ENCODE measurements at regions not wholly inside any gene's neighbourhood (a gene's known extent, or its start where the extent isn't known, plus 50 kb on each side); places are given as distances from the start of the nearest gene placed in this dataset.

DNA sequence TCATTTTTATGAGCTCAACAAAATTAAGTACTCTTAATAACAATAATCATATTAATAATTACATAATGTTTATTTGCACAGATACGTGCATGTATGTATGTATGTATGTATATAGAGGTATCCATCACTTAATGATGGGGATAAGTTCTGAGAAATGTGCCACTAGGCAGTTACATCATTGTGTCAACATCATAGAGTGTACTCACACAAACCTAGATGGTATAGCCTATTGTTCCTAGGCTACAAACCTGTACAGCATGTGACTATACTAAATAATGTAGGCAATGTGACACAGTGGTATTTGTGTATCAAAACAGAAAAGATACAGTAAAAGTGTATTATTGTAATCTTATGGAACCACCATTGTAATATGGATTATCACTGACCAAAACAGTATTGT lies 874.7 kb upstream of the GBE1 start:
- no peak overlapping the region for H3K27ac ChIP-seq (replicated peaks)
- H3K4me3 ChIP-seq (replicated peaks; ENCODE audit: insufficient read depth, low read length) = no peak overlapping the region
- TF ChIP-seq GABPA (IDR thresholded peaks at IDR 0.05; ENCODE audit: low read depth) (no peak), SPI1 (IDR thresholded peaks at IDR 0.05; ENCODE audit: borderline replicate concordance, low read depth) (no peak), REST (IDR thresholded peaks at IDR 0.05; ENCODE audit: insufficient replicate concordance, low read depth) (no peak), POLR2AphosphoS5 (IDR thresholded peaks at IDR 0.05; ENCODE audit: low read depth) (no peak)
- TF ChIP-seq, protein P1, sequence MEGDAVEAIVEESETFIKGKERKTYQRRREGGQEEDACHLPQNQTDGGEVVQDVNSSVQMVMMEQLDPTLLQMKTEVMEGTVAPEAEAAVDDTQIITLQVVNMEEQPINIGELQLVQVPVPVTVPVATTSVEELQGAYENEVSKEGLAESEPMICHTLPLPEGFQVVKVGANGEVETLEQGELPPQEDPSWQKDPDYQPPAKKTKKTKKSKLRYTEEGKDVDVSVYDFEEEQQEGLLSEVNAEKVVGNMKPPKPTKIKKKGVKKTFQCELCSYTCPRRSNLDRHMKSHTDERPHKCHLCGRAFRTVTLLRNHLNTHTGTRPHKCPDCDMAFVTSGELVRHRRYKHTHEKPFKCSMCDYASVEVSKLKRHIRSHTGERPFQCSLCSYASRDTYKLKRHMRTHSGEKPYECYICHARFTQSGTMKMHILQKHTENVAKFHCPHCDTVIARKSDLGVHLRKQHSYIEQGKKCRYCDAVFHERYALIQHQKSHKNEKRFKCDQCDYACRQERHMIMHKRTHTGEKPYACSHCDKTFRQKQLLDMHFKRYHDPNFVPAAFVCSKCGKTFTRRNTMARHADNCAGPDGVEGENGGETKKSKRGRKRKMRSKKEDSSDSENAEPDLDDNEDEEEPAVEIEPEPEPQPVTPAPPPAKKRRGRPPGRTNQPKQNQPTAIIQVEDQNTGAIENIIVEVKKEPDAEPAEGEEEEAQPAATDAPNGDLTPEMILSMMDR (IDR thresholded peaks at IDR 0.05; ENCODE audit: insufficient read depth, low read length) = no peak
- H3K27me3 ChIP-seq (ENCODE audit: insufficient read depth, poor library complexity, severe bottlenecking) = no peaks in the 10 kb centered on the region
- DNase-seq (ENCODE audit: low read depth in 1 of 2, low spot score in 1 of 2) = no peak

GRCh38 chr3:82633319-82633718 lies 871.9 kb upstream of the GBE1 start:
- no peak for TF ChIP-seq REST (IDR thresholded peaks at IDR 0.05; ENCODE audit: insufficient replicate concordance, low read depth)
- no peak for TF ChIP-seq SPI1 (IDR thresholded peaks at IDR 0.05; ENCODE audit: borderline replicate concordance, low read depth)
- Histone ChIP-seq H3K27me3 (ENCODE audit: insufficient read depth, poor library complexity, severe bottlenecking) (no peaks in the 10 kb centered on the region), H3K4me3 (replicated peaks; ENCODE audit: insufficient read depth, low read length) (no peak overlapping the region), H3K27ac (replicated peaks) (no peak overlapping the region)
- DNase-seq (ENCODE audit: low read depth in 1 of 2, low spot score in 1 of 2) = no peak

- H3K27me3 ChIP-seq (ENCODE audit: insufficient read depth, poor library complexity, severe bottlenecking) = no peaks in the 10 kb centered on the region
- H3K4me3 ChIP-seq (replicated peaks; ENCODE audit: insufficient read depth, low read length) = no peak overlapping the region
- H3K27ac ChIP-seq (replicated peaks) = no peak overlapping the region
- TF ChIP-seq SPI1 (IDR thresholded peaks at IDR 0.05; ENCODE audit: borderline replicate concordance, low read depth) (no peak), GABPA (IDR thresholded peaks at IDR 0.05; ENCODE audit: low read depth) (no peak), REST (IDR thresholded peaks at IDR 0.05; ENCODE audit: insufficient replicate concordance, low read depth) (no peak), POLR2AphosphoS5 (IDR thresholded peaks at IDR 0.05; ENCODE audit: low read depth) (no peak)
- TF ChIP-seq, protein P1 (IDR thresholded peaks at IDR 0.05; ENCODE audit: insufficient read depth, low read length) = no peak
- no peak for DNase-seq (ENCODE audit: low read depth in 1 of 2, low spot score in 1 of 2)
Measured at GRCh38 chr3:82629937-82630336, 868.5 kb upstream of the GBE1 start.

Data from HL-60 (cell line).